ENCODE measurements at regions not wholly inside any gene's neighbourhood (a gene's known extent, or its start where the extent isn't known, plus 50 kb on each side); places are given as distances from the start of the nearest gene placed in this dataset.

GRCh38 chr10:90195288-90195840, 494.0 kb downstream of the KIF20B start:
- H3K27me3 ChIP-seq, result no peaks in the 10 kb centered on the region
- intact Hi-C loops (cut with DNase I), result no loop called here
- H3K4me1 ChIP-seq (replicated peaks in 1 of 2), result no peaks in the 10 kb centered on the region
- 64 to 68% (median 66%) methylated on average over 3 of the region's 3 CpGs for WGBS, 4 donors
- H3K27ac ChIP-seq, result no peak overlapping the region
- TF ChIP-seq, protein P1, sequence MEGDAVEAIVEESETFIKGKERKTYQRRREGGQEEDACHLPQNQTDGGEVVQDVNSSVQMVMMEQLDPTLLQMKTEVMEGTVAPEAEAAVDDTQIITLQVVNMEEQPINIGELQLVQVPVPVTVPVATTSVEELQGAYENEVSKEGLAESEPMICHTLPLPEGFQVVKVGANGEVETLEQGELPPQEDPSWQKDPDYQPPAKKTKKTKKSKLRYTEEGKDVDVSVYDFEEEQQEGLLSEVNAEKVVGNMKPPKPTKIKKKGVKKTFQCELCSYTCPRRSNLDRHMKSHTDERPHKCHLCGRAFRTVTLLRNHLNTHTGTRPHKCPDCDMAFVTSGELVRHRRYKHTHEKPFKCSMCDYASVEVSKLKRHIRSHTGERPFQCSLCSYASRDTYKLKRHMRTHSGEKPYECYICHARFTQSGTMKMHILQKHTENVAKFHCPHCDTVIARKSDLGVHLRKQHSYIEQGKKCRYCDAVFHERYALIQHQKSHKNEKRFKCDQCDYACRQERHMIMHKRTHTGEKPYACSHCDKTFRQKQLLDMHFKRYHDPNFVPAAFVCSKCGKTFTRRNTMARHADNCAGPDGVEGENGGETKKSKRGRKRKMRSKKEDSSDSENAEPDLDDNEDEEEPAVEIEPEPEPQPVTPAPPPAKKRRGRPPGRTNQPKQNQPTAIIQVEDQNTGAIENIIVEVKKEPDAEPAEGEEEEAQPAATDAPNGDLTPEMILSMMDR (IDR thresholded peaks at IDR 0.05), result no peak
- no peak for TF ChIP-seq POLR2A (IDR thresholded peaks at IDR 0.05)
- H3K4me3 ChIP-seq, result no peak overlapping the region
- H3K36me3 ChIP-seq (replicated peaks in 1 of 2), result no peaks in the 10 kb centered on the region
- no peak for DNase-seq
- no peaks in the 10 kb centered on the region for H3K9me3 ChIP-seq (replicated peaks in 1 of 3)

DNA sequence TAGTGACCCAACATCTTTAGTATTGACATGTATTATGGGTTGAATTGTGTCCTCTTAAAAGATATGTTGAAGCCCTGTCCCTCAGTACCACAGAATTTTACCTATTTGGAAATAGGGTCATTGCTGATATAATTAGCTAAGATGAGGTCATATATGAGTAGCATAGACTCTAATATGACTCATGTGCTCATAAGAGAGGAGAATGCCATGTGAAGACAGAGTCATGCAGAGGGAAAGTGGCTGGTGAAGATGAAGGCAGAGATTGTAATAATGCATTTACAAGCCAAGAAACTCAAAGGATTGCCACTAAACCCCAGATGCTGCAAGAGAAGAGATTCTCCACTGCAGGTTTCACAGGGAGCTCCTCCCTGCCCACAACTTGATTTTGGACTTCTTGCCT, 496.4 kb downstream of the KIF20B start:
- no peak overlapping the region for H3K27ac ChIP-seq
- no peaks in the 10 kb centered on the region for H3K4me1 ChIP-seq (replicated peaks in 1 of 2)
- H3K4me3 ChIP-seq, result no peak overlapping the region
- no peak for DNase-seq
- no peaks in the 10 kb centered on the region for H3K9me3 ChIP-seq (replicated peaks in 1 of 3)
- H3K36me3 ChIP-seq (replicated peaks in 1 of 2), result no peaks in the 10 kb centered on the region
- intact Hi-C loops (cut with DNase I), result no loop called here
- no peaks in the 10 kb centered on the region for H3K27me3 ChIP-seq
- TF ChIP-seq, protein P1 (IDR thresholded peaks at IDR 0.05), result no peak
- no peak for TF ChIP-seq POLR2A (IDR thresholded peaks at IDR 0.05)

- Histone ChIP-seq H3K9me3 (replicated peaks in 1 of 3) (no peaks in the 10 kb centered on the region), H3K4me3 (no peak overlapping the region), H3K36me3 (replicated peaks in 1 of 2) (no peaks in the 10 kb centered on the region), H3K4me1 (replicated peaks in 1 of 2) (no peaks in the 10 kb centered on the region), H3K27ac (no peak overlapping the region), H3K27me3 (no peaks in the 10 kb centered on the region)
- TF ChIP-seq POLR2A (IDR thresholded peaks at IDR 0.05), result no peak
- TF ChIP-seq, protein P1 (IDR thresholded peaks at IDR 0.05), result no peak
- DNase-seq, result no peak
- WGBS, 4 donors, result 43 to 59% (median 55%) methylated on average over 2 of the region's 2 CpGs
- intact Hi-C loops (cut with DNase I), result no loop called here
Measured at GRCh38 chr10:90199093-90199492, 497.7 kb downstream of the KIF20B start.

- Histone ChIP-seq H3K27ac (no peak overlapping the region), H3K4me3 (no peak overlapping the region), H3K36me3 (replicated peaks in 1 of 2) (no peaks in the 10 kb centered on the region), H3K4me1 (replicated peaks in 1 of 2) (no peaks in the 10 kb centered on the region), H3K9me3 (replicated peaks in 1 of 3) (no peaks in the 10 kb centered on the region), H3K27me3 (no peaks in the 10 kb centered on the region)
- TF ChIP-seq POLR2A (IDR thresholded peaks at IDR 0.05), result no peak
- TF ChIP-seq, protein P1 (IDR thresholded peaks at IDR 0.05), result no peak
- intact Hi-C loops (cut with DNase I), result no loop called here
- DNase-seq, result no peak
Measured at GRCh38 chr10:90199513-90199912, 498.1 kb downstream of the KIF20B start.

All from adrenal gland (tissue), 9 donors.